ENCODE measurements at regions not wholly inside any gene's neighbourhood (a gene's known extent, or its start where the extent isn't known, plus 50 kb on each side); places are given as distances from the start of the nearest gene placed in this dataset.

GRCh38 chr2:198326431-198326830 is 522.0 kb downstream of the PLCL1 start:
- ATAC-seq (ENCODE audit: low FRiP score) = no peak
- Histone ChIP-seq H3K36me3 (ENCODE audit: control insufficient read depth in 1 of 2, insufficient read depth in 2 of 2, low read length in 1 of 2) (no peaks in the 10 kb centered on the region), H3K27ac (ENCODE audit: low read depth in 1 of 2, low read length in 2 of 2) (no peak overlapping the region), H3K27me3 (ENCODE audit: control insufficient read depth in 1 of 2, insufficient read depth in 2 of 2, low read length in 1 of 2) (no peaks in the 10 kb centered on the region), H3K9me3 (ENCODE audit: control insufficient read depth, low read length) (no peaks in the 10 kb centered on the region), H3K4me3 (ENCODE audit: low read length in 2 of 2) (no peak overlapping the region), H3K4me1 (ENCODE audit: control insufficient read depth in 1 of 2, insufficient read depth in 2 of 2, low read length in 2 of 2) (no peaks in the 10 kb centered on the region)
- WGBS, 2 donors = 61 to 66% methylated on average over 1 of the region's 1 CpG
- intact Hi-C loops (cut with DNase I) = no loop called here
- no peak for DNase-seq

DNA sequence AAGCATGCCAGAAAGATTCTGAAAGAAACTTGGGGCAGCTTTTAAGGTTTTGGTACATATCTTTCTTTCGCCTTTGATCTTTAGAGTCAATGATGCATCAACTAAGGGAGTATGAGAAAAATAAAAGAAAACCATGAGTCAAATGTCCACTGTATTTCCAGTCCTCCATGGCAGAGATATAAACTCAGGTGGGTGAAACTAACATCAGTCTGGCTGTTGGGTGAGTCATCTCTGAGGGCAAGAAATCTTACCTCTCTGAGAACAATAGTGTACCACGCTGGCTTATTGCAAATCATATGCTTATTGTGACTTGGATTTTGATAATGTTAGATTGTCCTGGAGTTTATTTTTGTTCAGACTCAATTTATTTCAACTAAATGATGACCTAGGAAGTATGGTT is 521.0 kb downstream of the PLCL1 start:
- no peaks in the 10 kb centered on the region for H3K27me3 ChIP-seq (ENCODE audit: control insufficient read depth in 1 of 2, insufficient read depth in 2 of 2, low read length in 1 of 2)
- ATAC-seq (ENCODE audit: low FRiP score) (no peak), DNase-seq (no peak)
- no peaks in the 10 kb centered on the region for H3K36me3 ChIP-seq (ENCODE audit: control insufficient read depth in 1 of 2, insufficient read depth in 2 of 2, low read length in 1 of 2)
- H3K9me3 ChIP-seq (ENCODE audit: control insufficient read depth, low read length) = no peaks in the 10 kb centered on the region
- no peak overlapping the region for H3K27ac ChIP-seq (ENCODE audit: low read depth in 1 of 2, low read length in 2 of 2)
- intact Hi-C loops (cut with DNase I) = no loop called here
- WGBS, 2 donors = 83 to 95% methylated on average over 2 of the region's 2 CpGs
- no peaks in the 10 kb centered on the region for H3K4me1 ChIP-seq (ENCODE audit: control insufficient read depth in 1 of 2, insufficient read depth in 2 of 2, low read length in 2 of 2)
- no peak overlapping the region for H3K4me3 ChIP-seq (ENCODE audit: low read length in 2 of 2)

- Histone ChIP-seq H3K9me3 (ENCODE audit: control insufficient read depth, low read length) (no peaks in the 10 kb centered on the region), H3K27ac (ENCODE audit: low read depth in 1 of 2, low read length in 2 of 2) (no peak overlapping the region), H3K4me3 (ENCODE audit: low read length in 2 of 2) (no peak overlapping the region), H3K27me3 (ENCODE audit: control insufficient read depth in 1 of 2, insufficient read depth in 2 of 2, low read length in 1 of 2) (no peaks in the 10 kb centered on the region), H3K4me1 (ENCODE audit: control insufficient read depth in 1 of 2, insufficient read depth in 2 of 2, low read length in 2 of 2) (no peaks in the 10 kb centered on the region), H3K36me3 (ENCODE audit: control insufficient read depth in 1 of 2, insufficient read depth in 2 of 2, low read length in 1 of 2) (no peaks in the 10 kb centered on the region)
- intact Hi-C loops (cut with DNase I) = no loop called here
- WGBS, 2 donors = 77 to 78% methylated on average over 4 of the region's 4 CpGs
- ATAC-seq (ENCODE audit: low FRiP score) (no peak), DNase-seq (no peak)
Observed at GRCh38 chr2:198324071-198324470, 519.7 kb downstream of the PLCL1 start.

DNA sequence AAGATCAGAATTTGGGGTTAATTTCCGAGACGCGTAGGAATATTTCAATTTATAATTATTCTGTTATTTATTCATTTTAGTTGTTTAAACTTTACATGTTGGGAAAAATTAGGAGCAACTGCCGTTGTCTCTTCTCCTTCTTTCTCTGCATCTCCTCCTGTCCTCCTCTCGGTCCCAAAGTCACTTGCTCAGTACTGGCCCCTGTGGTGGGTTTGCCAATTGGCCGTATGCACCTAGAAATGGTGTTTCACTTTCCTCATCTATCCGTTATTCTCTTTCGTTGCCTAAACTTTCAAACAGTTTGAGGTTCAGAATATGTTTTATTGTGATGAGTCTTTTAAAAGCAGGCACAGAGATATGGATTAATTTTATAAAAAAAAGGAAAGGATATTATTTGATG is 517.9 kb downstream of the PLCL1 start:
- Histone ChIP-seq H3K9me3 (ENCODE audit: control insufficient read depth, low read length) (no peaks in the 10 kb centered on the region), H3K4me1 (ENCODE audit: control insufficient read depth in 1 of 2, insufficient read depth in 2 of 2, low read length in 2 of 2) (no peaks in the 10 kb centered on the region), H3K27ac (ENCODE audit: low read depth in 1 of 2, low read length in 2 of 2) (no peak overlapping the region), H3K4me3 (ENCODE audit: low read length in 2 of 2) (no peak overlapping the region), H3K36me3 (ENCODE audit: control insufficient read depth in 1 of 2, insufficient read depth in 2 of 2, low read length in 1 of 2) (no peaks in the 10 kb centered on the region), H3K27me3 (ENCODE audit: control insufficient read depth in 1 of 2, insufficient read depth in 2 of 2, low read length in 1 of 2) (no peaks in the 10 kb centered on the region)
- 76 to 79% methylated on average over 8 of the region's 8 CpGs for WGBS, 2 donors
- ATAC-seq (ENCODE audit: low FRiP score) = no peak
- no peak for DNase-seq
- intact Hi-C loops (cut with DNase I) = no loop called here

DNA sequence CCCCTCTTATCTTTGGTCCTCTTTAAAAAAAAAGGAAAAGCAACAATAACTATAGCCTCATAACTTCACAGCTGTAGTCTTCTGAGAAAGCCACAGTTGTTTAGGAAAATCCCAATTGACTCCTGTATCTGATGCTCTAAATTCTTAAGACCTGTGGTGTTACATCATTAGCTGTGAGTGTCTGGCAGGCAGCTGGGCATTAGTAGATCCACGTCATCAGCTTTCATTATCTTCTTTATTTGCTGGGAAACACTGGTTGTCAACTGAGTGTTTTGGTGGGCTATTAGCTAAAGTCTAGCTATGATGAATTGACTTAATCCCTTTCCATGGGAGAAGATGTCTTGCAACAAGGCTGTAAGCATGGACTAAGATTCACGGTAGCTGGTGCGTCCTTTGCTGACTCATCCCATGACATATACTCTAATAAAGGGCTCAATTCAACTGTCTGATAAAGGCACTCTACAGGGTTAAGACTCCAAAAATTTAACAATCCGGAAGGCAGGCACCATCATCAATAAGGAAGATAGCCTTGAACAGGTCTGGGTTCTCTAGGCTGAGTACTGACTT is 517.2 kb downstream of the PLCL1 start:
- DNase-seq = no peak
- H3K4me1 ChIP-seq (ENCODE audit: control insufficient read depth in 1 of 2, insufficient read depth in 2 of 2, low read length in 2 of 2) = no peaks in the 10 kb centered on the region
- no peak for ATAC-seq (ENCODE audit: low FRiP score)
- intact Hi-C loops (cut with DNase I) = no loop called here
- no peaks in the 10 kb centered on the region for H3K9me3 ChIP-seq (ENCODE audit: control insufficient read depth, low read length)
- no peaks in the 10 kb centered on the region for H3K27me3 ChIP-seq (ENCODE audit: control insufficient read depth in 1 of 2, insufficient read depth in 2 of 2, low read length in 1 of 2)
- H3K27ac ChIP-seq (ENCODE audit: low read depth in 1 of 2, low read length in 2 of 2) = no peak overlapping the region
- 88 to 89% methylated on average over 4 of the region's 4 CpGs for WGBS, 2 donors
- H3K4me3 ChIP-seq (ENCODE audit: low read length in 2 of 2) = no peak overlapping the region
- H3K36me3 ChIP-seq (ENCODE audit: control insufficient read depth in 1 of 2, insufficient read depth in 2 of 2, low read length in 1 of 2) = no peaks in the 10 kb centered on the region

DNA sequence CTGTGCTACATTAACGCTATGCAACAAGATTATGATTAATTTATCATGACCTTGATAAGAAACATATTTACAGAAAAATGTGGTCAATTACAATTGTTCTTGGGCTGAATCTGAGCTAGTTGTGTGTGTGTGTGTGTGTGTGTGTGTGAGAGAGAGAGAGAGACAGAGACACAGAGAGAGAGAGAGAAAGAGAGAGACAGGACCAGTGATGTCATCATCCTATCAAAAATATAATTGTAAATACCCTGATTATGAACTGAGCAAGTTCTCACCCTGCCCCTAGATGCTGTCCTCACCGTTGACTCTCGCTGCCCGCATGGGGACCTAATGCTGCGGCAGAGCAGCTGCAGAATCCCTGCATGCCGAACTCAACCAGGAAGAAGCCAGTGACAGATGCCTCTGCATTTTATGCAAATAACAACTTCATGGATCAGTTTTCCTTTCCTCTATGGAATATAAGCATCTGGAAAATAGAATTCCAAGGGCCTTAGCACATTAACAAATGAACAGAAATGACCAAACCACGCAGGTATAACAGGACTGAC is 512.5 kb downstream of the PLCL1 start:
- Histone ChIP-seq H3K27me3 (ENCODE audit: control insufficient read depth in 1 of 2, insufficient read depth in 2 of 2, low read length in 1 of 2) (no peaks in the 10 kb centered on the region), H3K9me3 (ENCODE audit: control insufficient read depth, low read length) (no peaks in the 10 kb centered on the region), H3K4me1 (ENCODE audit: control insufficient read depth in 1 of 2, insufficient read depth in 2 of 2, low read length in 2 of 2) (no peaks in the 10 kb centered on the region), H3K36me3 (ENCODE audit: control insufficient read depth in 1 of 2, insufficient read depth in 2 of 2, low read length in 1 of 2) (no peaks in the 10 kb centered on the region), H3K4me3 (ENCODE audit: low read length in 2 of 2) (no peak overlapping the region), H3K27ac (ENCODE audit: low read depth in 1 of 2, low read length in 2 of 2) (no peak overlapping the region)
- DNase-seq (no peak), ATAC-seq (ENCODE audit: low FRiP score) (no peak)
- 86 to 92% methylated on average over 7 of the region's 7 CpGs for WGBS, 2 donors
- intact Hi-C loops (cut with DNase I) = no loop called here

DNA sequence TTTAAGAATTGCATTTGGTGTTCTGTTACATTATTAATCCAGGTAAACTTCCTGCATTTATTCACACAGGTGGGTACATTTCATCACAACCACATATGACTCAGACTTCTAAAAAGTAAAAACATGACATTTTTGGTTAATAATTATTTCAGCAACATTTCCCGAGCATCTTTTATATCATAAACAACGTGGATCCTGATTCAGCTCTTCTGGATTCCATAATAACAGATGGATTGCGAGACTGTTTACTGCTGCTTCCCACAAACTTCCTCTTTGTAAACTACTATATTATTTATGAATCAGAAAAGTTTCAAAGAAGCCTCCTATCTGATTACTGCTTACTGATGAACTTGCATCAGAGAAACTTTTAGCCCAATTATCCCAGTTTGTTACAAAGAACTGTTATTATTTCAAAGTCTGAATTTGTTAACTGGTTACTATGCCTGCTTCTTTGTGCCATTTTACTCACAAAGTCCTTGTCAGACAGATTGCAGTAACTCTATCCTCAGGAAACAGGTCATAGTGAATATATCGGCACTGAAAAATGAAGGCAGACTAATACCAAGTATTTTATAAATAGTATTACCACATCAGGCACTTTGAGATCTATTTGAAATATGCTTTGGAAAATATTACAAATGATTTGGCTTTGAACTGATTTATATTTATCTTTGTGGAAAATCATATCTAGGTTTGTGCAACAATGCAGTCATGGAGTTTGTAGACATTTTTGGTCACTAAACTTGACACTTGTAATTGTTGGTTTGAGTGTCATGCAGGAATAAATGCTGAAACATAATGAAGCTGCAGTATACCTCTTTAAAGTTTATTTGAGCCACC is 511.6 kb downstream of the PLCL1 start:
- WGBS, 2 donors = 81 to 86% methylated on average over 4 of the region's 4 CpGs
- no peaks in the 10 kb centered on the region for H3K4me1 ChIP-seq (ENCODE audit: control insufficient read depth in 1 of 2, insufficient read depth in 2 of 2, low read length in 2 of 2)
- intact Hi-C loops (cut with DNase I) = no loop called here
- no peaks in the 10 kb centered on the region for H3K9me3 ChIP-seq (ENCODE audit: control insufficient read depth, low read length)
- DNase-seq (no peak), ATAC-seq (ENCODE audit: low FRiP score) (no peak)
- H3K27ac ChIP-seq (ENCODE audit: low read depth in 1 of 2, low read length in 2 of 2) = no peak overlapping the region
- H3K4me3 ChIP-seq (ENCODE audit: low read length in 2 of 2) = no peak overlapping the region
- no peaks in the 10 kb centered on the region for H3K36me3 ChIP-seq (ENCODE audit: control insufficient read depth in 1 of 2, insufficient read depth in 2 of 2, low read length in 1 of 2)
- peaks cover 0 to 1% of the 10 kb centered on the region in 2 donors for H3K27me3 ChIP-seq (ENCODE audit: control insufficient read depth in 1 of 2, insufficient read depth in 2 of 2, low read length in 1 of 2)

GRCh38 chr2:198314559-198315153 is 510.3 kb downstream of the PLCL1 start:
- H3K4me3 ChIP-seq (ENCODE audit: low read length in 2 of 2) = no peak overlapping the region
- no peaks in the 10 kb centered on the region for H3K9me3 ChIP-seq (ENCODE audit: control insufficient read depth, low read length)
- peaks cover 0 to 1% of the 10 kb centered on the region in 2 donors for H3K27me3 ChIP-seq (ENCODE audit: control insufficient read depth in 1 of 2, insufficient read depth in 2 of 2, low read length in 1 of 2)
- H3K36me3 ChIP-seq (ENCODE audit: control insufficient read depth in 1 of 2, insufficient read depth in 2 of 2, low read length in 1 of 2) = no peaks in the 10 kb centered on the region
- 13 to 16% methylated on average over 8 of the region's 8 CpGs for WGBS, 2 donors
- no peaks in the 10 kb centered on the region for H3K4me1 ChIP-seq (ENCODE audit: control insufficient read depth in 1 of 2, insufficient read depth in 2 of 2, low read length in 2 of 2)
- no peak for DNase-seq
- intact Hi-C loops (cut with DNase I) = loop anchor here (5.0 kb wide), 3 partner anchors 1173 to 1428 kb away; no protein-coding TSS in a partner anchor
- no peak overlapping the region for H3K27ac ChIP-seq (ENCODE audit: low read depth in 1 of 2, low read length in 2 of 2)
- peak; percentile 60 for ATAC-seq (ENCODE audit: low FRiP score)
